ENCODE measurements at regions not wholly inside any gene's neighbourhood (a gene's known extent, or its start where the extent isn't known, plus 50 kb on each side); places are given as distances from the start of the nearest gene placed in this dataset.
"Not testable (repeated sequence)": the region's sequence is repeated elsewhere in the genome, so short reads cannot be mapped to it uniquely, and the experiment has no call there.

GRCh38 chr3:78090382-78090781 lies 1050.5 kb downstream of the ROBO2 start:
- TF ChIP-seq, protein P1, sequence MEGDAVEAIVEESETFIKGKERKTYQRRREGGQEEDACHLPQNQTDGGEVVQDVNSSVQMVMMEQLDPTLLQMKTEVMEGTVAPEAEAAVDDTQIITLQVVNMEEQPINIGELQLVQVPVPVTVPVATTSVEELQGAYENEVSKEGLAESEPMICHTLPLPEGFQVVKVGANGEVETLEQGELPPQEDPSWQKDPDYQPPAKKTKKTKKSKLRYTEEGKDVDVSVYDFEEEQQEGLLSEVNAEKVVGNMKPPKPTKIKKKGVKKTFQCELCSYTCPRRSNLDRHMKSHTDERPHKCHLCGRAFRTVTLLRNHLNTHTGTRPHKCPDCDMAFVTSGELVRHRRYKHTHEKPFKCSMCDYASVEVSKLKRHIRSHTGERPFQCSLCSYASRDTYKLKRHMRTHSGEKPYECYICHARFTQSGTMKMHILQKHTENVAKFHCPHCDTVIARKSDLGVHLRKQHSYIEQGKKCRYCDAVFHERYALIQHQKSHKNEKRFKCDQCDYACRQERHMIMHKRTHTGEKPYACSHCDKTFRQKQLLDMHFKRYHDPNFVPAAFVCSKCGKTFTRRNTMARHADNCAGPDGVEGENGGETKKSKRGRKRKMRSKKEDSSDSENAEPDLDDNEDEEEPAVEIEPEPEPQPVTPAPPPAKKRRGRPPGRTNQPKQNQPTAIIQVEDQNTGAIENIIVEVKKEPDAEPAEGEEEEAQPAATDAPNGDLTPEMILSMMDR (IDR thresholded peaks at IDR 0.05; ENCODE audit: unreplicated experiment): no peak
- no peaks in the 10 kb centered on the region for H3K27me3 Mint-ChIP-seq (ENCODE audit: low read depth)
- no peak overlapping the region for H3K4me3 Mint-ChIP-seq
- H3K9me3 Mint-ChIP-seq: peaks cover 25% of the 10 kb centered on the region
- peaks cover 17% of the 10 kb centered on the region for H3K4me1 Mint-ChIP-seq
- no peak for DNase-seq (ENCODE audit: low spot score in 2 of 2, unreplicated experiment in 2 of 2)
- no peak overlapping the region for H3K27ac Mint-ChIP-seq
- H3K36me3 Mint-ChIP-seq: peaks cover 5% of the 10 kb centered on the region

- peaks cover 17% of the 10 kb centered on the region for H3K4me1 Mint-ChIP-seq
- TF ChIP-seq, protein P1 (IDR thresholded peaks at IDR 0.05; ENCODE audit: unreplicated experiment): no peak
- no peak overlapping the region for H3K27ac Mint-ChIP-seq
- no peak for DNase-seq (ENCODE audit: low spot score in 2 of 2, unreplicated experiment in 2 of 2)
- H3K9me3 Mint-ChIP-seq: peaks cover 21% of the 10 kb centered on the region
- no peak overlapping the region for H3K4me3 Mint-ChIP-seq
- H3K36me3 Mint-ChIP-seq: peaks cover 2% of the 10 kb centered on the region
- H3K27me3 Mint-ChIP-seq (ENCODE audit: low read depth): no peaks in the 10 kb centered on the region
Measured at GRCh38 chr3:78091478-78092119, 1051.7 kb downstream of the ROBO2 start.

- not testable (repeated sequence) for H3K36me3 Mint-ChIP-seq; H3K27ac Mint-ChIP-seq; DNase-seq (ENCODE audit: low spot score in 2 of 2, unreplicated experiment in 2 of 2); H3K27me3 Mint-ChIP-seq (ENCODE audit: low read depth); H3K4me3 Mint-ChIP-seq
- peaks cover 17% of the 10 kb centered on the region for H3K4me1 Mint-ChIP-seq
- H3K9me3 Mint-ChIP-seq: peaks cover 21% of the 10 kb centered on the region
Measured at GRCh38 chr3:78092574-78092973, 1052.7 kb downstream of the ROBO2 start.

- TF ChIP-seq, protein P1 (IDR thresholded peaks at IDR 0.05; ENCODE audit: unreplicated experiment): no peak
- Mint-ChIP-seq H3K4me1 (peaks cover 5% of the 10 kb centered on the region), H3K36me3 (peaks cover 2% of the 10 kb centered on the region), H3K27me3 (ENCODE audit: low read depth) (no peaks in the 10 kb centered on the region), H3K27ac (no peak overlapping the region), H3K9me3 (peaks cover 21% of the 10 kb centered on the region), H3K4me3 (no peak overlapping the region)
- no peak for DNase-seq (ENCODE audit: low spot score in 2 of 2, unreplicated experiment in 2 of 2)
Measured at GRCh38 chr3:78096488-78097255, 1056.8 kb downstream of the ROBO2 start.

DNA sequence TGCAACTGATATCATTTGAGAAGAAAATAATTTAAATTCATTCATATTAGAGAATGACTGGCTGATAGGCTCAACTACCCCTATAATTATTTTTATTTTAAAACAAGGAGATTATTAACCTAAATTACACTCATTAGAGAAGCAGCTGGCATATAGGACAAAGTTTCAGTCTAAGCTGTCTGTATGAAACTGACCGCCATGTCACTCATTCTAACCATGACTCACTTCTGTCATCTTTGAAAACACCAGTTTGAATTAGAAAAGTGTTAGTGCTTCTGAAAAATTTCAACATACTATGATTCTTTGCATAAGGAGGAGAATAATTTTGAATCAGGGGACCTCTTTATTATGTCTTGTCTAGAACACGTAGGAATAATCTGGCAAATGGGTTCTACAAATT lies 1058.5 kb downstream of the ROBO2 start:
- DNase-seq (ENCODE audit: low spot score in 2 of 2, unreplicated experiment in 2 of 2): no peak
- Mint-ChIP-seq H3K27me3 (ENCODE audit: low read depth) (no peaks in the 10 kb centered on the region), H3K4me3 (no peak overlapping the region), H3K36me3 (peaks cover 2% of the 10 kb centered on the region), H3K27ac (no peak overlapping the region), H3K4me1 (peaks cover 4% of the 10 kb centered on the region), H3K9me3 (peaks cover 17% of the 10 kb centered on the region)
- TF ChIP-seq, protein P1 (IDR thresholded peaks at IDR 0.05; ENCODE audit: unreplicated experiment): no peak

- H3K36me3 Mint-ChIP-seq: no peaks in the 10 kb centered on the region
- no peaks in the 10 kb centered on the region for H3K27me3 Mint-ChIP-seq (ENCODE audit: low read depth)
- no peak overlapping the region for H3K27ac Mint-ChIP-seq
- no peak overlapping the region for H3K4me3 Mint-ChIP-seq
- no peaks in the 10 kb centered on the region for H3K9me3 Mint-ChIP-seq
- peaks cover 6% of the 10 kb centered on the region for H3K4me1 Mint-ChIP-seq
- DNase-seq (ENCODE audit: low spot score in 2 of 2, unreplicated experiment in 2 of 2): no peak
- TF ChIP-seq, protein P1 (IDR thresholded peaks at IDR 0.05; ENCODE audit: unreplicated experiment): no peak
Measured at GRCh38 chr3:78101384-78101783, 1061.5 kb downstream of the ROBO2 start.

DNA sequence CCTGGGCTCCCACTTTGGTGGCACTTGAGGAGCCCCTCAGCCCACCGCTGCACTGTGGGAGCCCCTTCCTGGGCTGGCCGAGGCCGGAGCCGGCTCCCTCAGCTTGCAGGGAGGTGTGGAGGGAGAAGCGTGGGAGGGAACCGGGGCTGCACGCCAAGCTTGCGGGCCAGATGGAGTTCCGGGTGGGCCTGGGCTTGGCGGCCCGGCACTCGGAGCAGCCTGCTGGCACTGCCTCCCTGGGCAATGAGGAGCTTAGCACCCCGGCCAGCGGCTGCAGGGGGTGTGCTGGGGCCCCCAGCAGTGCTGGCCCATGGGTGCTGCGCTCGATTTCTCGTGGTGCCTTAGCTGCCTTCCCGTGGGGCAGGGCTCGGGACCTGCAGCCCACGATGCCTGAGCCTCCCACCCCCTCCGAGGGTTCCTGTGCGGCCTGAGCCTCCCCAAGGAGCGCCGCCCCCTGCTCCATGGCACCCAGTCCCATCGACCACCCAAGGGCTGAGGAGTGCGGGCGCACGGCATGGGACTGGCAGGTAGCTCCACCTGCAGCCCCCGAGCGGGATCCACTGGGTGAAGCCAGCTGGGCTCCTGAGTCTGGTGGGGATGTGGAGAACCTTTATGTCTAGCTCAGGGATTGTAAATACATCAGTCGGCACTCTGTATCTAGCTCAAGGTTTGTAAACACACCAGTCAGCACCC lies 1068.5 kb downstream of the ROBO2 start:
- H3K4me3 Mint-ChIP-seq; H3K9me3 Mint-ChIP-seq; DNase-seq (ENCODE audit: low spot score in 2 of 2, unreplicated experiment in 2 of 2); H3K27me3 Mint-ChIP-seq (ENCODE audit: low read depth); H3K27ac Mint-ChIP-seq; H3K36me3 Mint-ChIP-seq: not testable (repeated sequence)
- H3K4me1 Mint-ChIP-seq: peaks cover 30% of the 10 kb centered on the region

All from mesothelial cell of epicardium (in vitro differentiated cells).